Psoas muscle (tissue), 7 donors: ENCODE measurements at regions not wholly inside any gene's neighbourhood (a gene's known extent, or its start where the extent isn't known, plus 50 kb on each side); places are given as distances from the start of the nearest gene placed in this dataset.

ENCODE experiments used
- ATAC-seq, 4 donors: fragments of 200-7000 bp; cut with Tn5 transposase; one replicate each; pipeline ENCODE4 v1.9.1; 2020; ENCODE audit warnings: moderate library complexity in 3 of 4, mild to moderate bottlenecking in 2 of 4
- DNase-seq, 2 donors: peaks; one replicate each; pipeline ENCODE4 v3.0.0-alpha.2; 2020
- H3K27ac ChIP-seq: fragments of 200-600 bp; one replicate; pipeline ENCODE4 v1.8.0; 2022
- H3K27me3 ChIP-seq, 3 donors: fragments of 200-600 bp in 1 of 3; one replicate each; pipeline versions ENCODE4 v1.6.1 to v1.8.0; 2013 to 2022; ENCODE audit warnings: low read length in 2 of 3, mild to moderate bottlenecking in 2 of 3, moderate library complexity in 1 of 3; ENCODE audit not compliant: insufficient read depth in 3 of 3
- H3K36me3 ChIP-seq, 2 donors: fragments of 200-600 bp in 1 of 2; one replicate each; pipeline versions ENCODE4 v1.6.1 to v1.8.0; 2013 to 2022; ENCODE audit warnings: low read depth in 1 of 2, mild to moderate bottlenecking in 1 of 2, moderate library complexity in 1 of 2; ENCODE audit not compliant: insufficient read depth in 1 of 2
- H3K4me1 ChIP-seq: fragments of 200-600 bp; one replicate; pipeline ENCODE4 v1.8.0; 2022
- H3K4me3 ChIP-seq: fragments of 200-600 bp; one replicate; pipeline ENCODE4 v1.8.0; 2022; ENCODE audit warnings: mild to moderate bottlenecking
- H3K9me3 ChIP-seq: fragments of 200-600 bp; one replicate; pipeline ENCODE4 v1.8.0; 2022
- WGBS, 3 donors: extraction: QIAGEN DNeasy Blood & Tissue Kit; methylation state at CpG; one replicate each; pipeline versions ENCODE4 v1.1.6 to v1.1.7; 2013; 5-methylcytosine and 5-hydroxymethylcytosine counted together
- intact Hi-C, 2 donors: fragments of 100-400 bp; cut with DNase I; formaldehyde crosslinking; loops; one replicate each; pipeline versions ENCODE4 v1.11.0 to v1.14.2; 2022
- TF ChIP-seq, protein P1 (sequence below): fragments of 200-600 bp; IDR thresholded peaks from one replicate; pipeline ENCODE4 v1.8.0; 2022; ENCODE audit warnings: antibody characterized with exemption
- donor health status: healthy with polysubstance abuse.
- donor health status: DM: no; HTN: no; CAD: no; lungs with moderate emphysema.
- donor health status: Bipolar disorder and iron deficiency.
- donor health status: healthy.
- donor health status: DM: yes; HTN: yes; CAD: no.
- donor health status: DM: no; HTN: no; CAD: no.
- donor health status: DM: yes; HTN: yes; CAD: no.

DNA sequence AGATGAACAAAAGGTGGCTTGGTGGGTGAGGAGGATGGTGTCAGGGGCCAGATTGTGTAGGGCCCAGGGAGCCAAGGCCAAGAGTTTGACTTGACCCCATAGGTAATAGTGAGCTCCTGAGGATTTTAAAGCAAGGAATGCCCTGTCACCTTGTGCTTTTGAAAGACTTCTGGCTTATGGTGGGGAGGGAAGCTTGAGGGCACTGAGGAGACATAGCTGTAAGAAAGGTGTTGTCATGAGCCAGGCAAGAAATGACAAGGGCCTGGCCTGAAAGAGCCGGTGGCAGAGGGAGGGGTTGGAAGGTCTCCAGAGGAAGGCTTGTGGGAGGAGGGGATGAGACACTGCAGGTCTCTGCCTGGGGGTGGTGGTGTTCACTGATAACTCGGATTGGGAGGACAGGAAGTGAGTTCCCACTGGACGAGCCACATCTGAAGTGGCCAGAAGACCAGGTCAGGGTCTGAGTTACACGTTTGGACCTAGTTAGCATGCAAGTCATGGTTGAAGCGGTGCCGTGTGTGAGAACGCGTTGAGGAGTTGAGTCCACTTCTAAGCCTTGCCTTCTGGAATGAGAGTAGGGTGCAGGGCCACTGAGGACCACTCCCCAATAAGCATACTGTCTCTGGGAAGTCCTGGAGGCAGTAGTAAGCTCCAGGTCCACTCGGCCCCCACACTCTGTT, 64.3 kb downstream of the TET3 start:
- no peaks in the 10 kb centered on the region for H3K4me1 ChIP-seq
- TF ChIP-seq, protein P1, sequence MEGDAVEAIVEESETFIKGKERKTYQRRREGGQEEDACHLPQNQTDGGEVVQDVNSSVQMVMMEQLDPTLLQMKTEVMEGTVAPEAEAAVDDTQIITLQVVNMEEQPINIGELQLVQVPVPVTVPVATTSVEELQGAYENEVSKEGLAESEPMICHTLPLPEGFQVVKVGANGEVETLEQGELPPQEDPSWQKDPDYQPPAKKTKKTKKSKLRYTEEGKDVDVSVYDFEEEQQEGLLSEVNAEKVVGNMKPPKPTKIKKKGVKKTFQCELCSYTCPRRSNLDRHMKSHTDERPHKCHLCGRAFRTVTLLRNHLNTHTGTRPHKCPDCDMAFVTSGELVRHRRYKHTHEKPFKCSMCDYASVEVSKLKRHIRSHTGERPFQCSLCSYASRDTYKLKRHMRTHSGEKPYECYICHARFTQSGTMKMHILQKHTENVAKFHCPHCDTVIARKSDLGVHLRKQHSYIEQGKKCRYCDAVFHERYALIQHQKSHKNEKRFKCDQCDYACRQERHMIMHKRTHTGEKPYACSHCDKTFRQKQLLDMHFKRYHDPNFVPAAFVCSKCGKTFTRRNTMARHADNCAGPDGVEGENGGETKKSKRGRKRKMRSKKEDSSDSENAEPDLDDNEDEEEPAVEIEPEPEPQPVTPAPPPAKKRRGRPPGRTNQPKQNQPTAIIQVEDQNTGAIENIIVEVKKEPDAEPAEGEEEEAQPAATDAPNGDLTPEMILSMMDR: no peak
- ATAC-seq: no peak
- intact Hi-C loops: no loop called here
- no peaks in the 10 kb centered on the region for H3K27me3 ChIP-seq
- H3K9me3 ChIP-seq: no peaks in the 10 kb centered on the region
- no peak for DNase-seq
- peaks cover 0 to 3% of the 10 kb centered on the region in 2 donors for H3K36me3 ChIP-seq
- no peak overlapping the region for H3K27ac ChIP-seq
- 81 to 88% (median 84%) methylated on average over 9 of the region's 9 CpGs for WGBS, 3 donors
- no peak overlapping the region for H3K4me3 ChIP-seq

DNA sequence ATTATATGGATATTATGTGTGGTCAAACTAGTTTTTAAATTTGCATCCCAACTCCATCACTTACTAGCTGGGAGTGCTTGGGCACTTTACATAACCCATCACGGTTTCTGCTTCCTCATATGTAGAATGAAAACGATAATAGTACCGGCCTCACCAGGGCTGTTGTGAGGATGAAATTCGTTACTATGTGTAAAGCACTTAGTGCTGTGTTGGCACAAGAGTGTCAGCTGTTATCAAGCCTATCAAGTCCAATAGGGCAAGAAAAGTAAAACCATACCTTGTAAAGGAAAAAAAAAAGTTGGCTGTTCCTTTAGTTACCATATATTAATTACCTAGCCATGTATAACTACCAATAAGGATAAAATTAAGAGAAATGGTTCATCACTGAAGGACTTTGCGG, 65.4 kb downstream of the TET3 start:
- no peaks in the 10 kb centered on the region for H3K27me3 ChIP-seq
- H3K4me1 ChIP-seq: no peaks in the 10 kb centered on the region
- intact Hi-C loops: no loop called here
- no peak overlapping the region for H3K4me3 ChIP-seq
- TF ChIP-seq, protein P1: no peak
- peaks cover 0 to 3% of the 10 kb centered on the region in 2 donors for H3K36me3 ChIP-seq
- ATAC-seq (no peak), DNase-seq (no peak)
- no peaks in the 10 kb centered on the region for H3K9me3 ChIP-seq
- no peak overlapping the region for H3K27ac ChIP-seq
- 90 to 91% (median 91%) methylated on average over 5 of the region's 5 CpGs for WGBS, 3 donors

DNA sequence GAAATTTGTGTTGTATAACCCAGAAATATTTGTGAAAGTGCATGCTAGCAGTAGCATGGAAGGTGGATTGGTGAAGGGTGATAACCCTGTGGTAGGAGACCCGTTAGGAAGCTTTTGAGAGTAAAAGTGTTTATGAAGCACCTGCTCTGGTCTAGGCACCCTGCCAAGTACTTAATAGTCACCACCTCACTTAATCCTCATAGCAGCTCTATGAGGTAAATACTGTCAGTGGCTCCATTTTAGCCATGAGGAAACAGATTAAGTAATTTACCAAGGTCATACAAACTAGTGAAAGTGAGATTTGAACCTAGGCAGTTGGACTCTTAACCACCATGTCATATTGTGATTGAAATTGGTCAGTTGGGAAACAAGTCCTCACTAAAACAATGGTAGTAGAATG, 66.8 kb downstream of the TET3 start:
- Histone ChIP-seq H3K4me1 (no peaks in the 10 kb centered on the region), H3K4me3 (no peak overlapping the region), H3K27me3 (no peaks in the 10 kb centered on the region), H3K9me3 (no peaks in the 10 kb centered on the region), H3K27ac (no peak overlapping the region), H3K36me3 (peaks cover 0 to 2% of the 10 kb centered on the region in 2 donors)
- peak in 1 of 4 donors; percentile 26 for ATAC-seq
- TF ChIP-seq, protein P1: no peak
- 29 to 46% (median 31%) methylated on average over 1 of the region's 1 CpG for WGBS, 3 donors
- DNase-seq: no peak
- intact Hi-C loops: no loop called here

DNA sequence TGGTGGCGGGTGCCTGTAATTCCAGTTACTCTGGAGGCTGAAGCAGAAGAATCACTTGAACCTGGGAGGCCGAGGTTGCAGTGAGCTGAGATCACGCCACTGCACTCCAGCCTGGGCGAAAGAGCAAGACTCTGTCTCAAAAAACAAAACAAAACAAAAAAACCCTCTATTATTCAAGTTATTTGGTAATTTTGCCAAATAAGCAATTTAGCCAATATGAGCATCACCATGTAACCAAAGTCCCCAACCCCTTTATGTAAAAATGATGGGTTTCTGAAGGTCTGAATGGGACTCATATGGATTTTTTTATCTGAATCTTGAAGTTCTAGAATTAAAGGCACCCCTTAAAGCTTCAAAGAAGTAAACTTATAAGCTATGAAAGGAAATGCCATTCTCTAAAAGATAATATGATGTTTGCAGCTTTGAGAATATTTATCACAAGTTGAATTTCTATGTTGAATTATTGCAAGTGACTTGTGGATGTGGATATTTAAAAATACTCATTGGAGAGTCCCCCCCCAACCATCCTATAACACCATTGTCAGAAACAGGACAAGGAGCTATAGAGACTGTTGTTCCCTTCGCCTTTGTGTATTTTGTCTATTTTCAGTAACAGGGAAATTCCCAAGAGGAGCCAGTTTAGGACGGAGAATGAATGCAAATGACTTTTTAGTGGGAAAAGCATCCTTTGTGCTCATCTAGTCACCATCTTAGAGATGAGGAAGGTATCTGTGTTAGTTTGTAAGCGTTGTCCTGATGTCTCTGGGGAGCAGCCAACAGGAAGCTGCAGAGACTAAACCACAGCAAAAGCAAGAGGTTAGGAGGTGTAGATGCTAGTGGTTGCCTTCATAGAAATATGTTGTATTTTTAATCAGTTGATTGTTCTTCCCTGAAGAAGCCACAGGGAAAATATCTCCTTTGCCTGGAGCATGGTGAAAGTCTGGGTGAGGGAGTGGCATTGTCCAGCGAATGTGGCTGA, 68.3 kb downstream of the TET3 start:
- no peaks in the 10 kb centered on the region for H3K9me3 ChIP-seq
- H3K27ac ChIP-seq: no peak overlapping the region
- no peak for ATAC-seq
- no peaks in the 10 kb centered on the region for H3K36me3 ChIP-seq
- H3K4me1 ChIP-seq: no peaks in the 10 kb centered on the region
- no peaks in the 10 kb centered on the region for H3K27me3 ChIP-seq
- no peak overlapping the region for H3K4me3 ChIP-seq
- DNase-seq: no peak
- intact Hi-C loops: no loop called here
- TF ChIP-seq, protein P1: no peak
- WGBS, 3 donors: 85 to 86% (median 86%) methylated on average over 8 of the region's 8 CpGs
